ENCODE measurements at regions not wholly inside any gene's neighbourhood (a gene's known extent, or its start where the extent isn't known, plus 50 kb on each side); places are given as distances from the start of the nearest gene placed in this dataset.
"Not testable (repeated sequence)": the region's sequence is repeated elsewhere in the genome, so short reads cannot be mapped to it uniquely, and the experiment has no call there.

DNA sequence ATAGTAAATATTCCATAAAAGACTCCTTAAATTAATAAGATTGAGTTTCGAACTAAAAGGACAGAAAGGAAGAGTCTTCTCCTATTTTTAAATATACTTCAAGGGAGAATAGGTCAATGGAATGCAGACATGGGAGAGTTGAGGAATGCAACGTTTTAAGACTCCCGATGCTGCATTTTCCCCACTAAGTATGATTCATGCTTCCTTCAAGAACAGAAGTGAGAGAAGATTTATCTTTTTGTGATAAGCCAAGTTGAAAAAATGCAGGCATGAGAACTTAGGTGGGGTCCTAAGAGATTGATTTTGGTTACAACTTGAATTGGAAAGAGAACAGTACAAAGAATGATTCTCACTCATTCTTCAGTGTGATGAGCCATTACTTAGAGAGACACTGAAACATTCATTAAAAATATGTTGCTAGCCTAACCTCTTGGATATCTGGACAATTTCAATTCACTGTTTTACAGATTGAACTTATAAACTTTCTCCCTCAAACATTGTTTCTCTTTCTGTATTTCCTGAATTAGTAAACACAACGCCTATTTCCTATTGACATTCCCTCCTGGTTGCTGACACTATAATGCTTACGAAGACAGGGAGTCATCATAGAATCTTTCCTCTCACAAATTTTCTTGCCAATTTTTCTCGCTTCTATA lies 1666.1 kb upstream of the WWC1 start:
- no peak for DNase-seq (ENCODE audit: low spot score)

DNA sequence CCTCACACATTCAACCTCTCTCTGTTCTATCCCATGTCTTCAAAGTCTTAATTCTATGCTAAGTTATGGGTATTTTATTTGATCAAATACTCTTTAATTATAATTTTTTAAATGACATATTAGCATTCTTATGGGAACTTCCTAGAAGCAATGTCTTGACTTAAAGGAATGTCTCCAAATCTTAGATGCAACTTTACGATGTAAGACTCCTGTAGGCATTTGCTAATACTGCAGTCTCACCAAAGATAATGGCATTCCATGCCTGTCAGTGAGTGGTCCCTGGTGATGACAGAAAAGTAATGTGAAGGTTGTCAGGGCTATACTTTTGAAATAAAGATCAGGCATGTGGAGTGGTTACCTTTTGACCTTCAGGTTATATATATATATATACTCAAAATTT lies 1654.2 kb upstream of the WWC1 start:
- DNase-seq (ENCODE audit: low spot score), result no peak

DNA sequence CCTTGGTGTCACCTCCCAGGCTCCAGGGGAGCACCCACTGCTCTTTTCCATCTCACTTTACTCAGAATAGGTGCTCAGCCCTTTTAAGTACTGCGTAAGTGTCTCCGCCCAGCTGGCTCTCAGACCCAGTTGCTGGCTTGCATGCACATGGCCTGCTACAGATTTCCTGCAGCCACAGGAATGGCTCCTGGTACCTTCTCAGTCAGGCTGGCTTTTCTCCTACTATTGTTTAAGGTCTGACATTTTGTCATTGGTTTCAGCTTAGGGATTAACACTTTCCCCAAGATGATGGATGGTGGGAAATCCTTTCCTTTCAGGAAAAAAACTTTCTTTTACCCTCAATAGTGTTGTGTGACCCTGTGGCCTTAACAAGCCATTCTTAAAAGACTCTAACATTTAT lies 1652.3 kb upstream of the WWC1 start:
- DNase-seq (ENCODE audit: low spot score), result no peak

DNA sequence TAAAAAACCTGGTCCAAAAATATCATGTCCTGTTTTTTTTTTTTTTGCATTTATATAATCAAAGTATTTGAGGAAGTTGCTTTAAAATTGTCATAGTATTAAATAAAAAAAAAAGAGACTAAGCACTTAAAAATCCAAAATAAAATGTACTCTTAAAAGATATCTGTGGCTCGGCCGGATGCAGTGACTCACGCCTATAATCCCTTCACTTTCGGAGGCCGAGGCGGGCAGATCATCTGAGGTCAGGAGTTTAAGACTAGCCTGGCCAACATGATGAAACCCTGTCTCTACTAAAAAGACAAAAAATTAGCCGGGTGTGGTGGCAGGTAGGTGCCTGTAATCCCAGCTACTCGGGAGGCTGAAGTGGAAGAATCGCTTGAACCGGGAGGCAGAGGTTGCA lies 1651.3 kb upstream of the WWC1 start:
- not testable (repeated sequence) for DNase-seq (ENCODE audit: low spot score)

DNA sequence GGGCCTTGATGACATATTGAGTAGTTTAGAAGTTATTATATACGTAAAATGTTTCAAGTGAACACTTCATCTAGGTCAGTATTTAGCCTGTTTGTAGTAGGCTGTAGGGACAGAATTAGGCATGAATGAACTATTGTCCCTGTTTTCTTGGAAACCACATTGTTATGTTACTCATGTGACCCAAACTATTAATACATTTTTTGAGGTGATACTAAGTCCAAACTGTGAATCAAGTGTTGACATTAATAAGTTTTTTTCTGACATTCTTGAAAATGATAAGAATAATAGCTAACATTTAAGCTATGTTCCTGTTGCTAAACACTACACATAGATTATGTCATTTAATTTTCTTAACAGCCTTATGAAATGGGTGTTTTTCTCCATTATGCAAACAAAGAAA lies 1642.7 kb upstream of the WWC1 start:
- DNase-seq (ENCODE audit: low spot score), result no peak

DNA sequence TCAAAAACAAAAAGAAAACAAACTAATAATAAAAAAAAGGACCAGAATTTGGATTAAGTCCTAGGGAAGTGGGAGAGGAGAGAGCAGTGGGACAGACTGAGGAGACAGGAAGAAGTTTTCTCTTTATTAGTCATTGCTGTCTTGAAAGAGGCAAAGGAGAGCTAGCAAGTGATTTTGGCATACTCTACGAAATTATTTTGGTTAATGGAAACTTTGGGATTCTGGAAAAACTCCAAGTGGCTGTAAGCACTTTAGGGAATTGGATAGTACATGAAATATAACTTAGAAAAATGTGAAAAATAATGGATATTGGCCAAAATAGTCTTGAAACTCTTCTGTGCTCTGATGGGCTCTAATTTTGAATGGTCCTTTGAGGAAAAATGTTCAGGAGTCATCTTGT lies 1641.8 kb upstream of the WWC1 start:
- no peak for DNase-seq (ENCODE audit: low spot score)

DNA sequence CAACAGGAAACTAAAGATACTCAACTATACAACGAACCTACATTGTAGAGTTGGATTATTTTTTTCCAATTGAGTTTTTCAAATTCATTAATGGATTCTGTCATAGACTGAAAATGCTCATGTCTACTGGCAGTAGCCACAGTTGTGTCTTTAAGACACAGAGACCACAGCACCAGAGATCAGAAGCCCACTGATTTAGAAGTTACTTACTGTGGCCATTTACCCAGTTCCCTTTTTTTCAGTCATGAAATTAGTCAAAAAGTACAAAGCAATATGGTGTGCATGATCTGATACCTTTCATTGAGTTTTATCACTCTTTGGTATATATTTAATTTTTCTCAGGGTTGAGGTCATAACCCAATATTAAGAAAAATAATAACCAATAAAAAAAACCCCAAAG lies 1640.2 kb upstream of the WWC1 start:
- no peak for DNase-seq (ENCODE audit: low spot score)

DNA sequence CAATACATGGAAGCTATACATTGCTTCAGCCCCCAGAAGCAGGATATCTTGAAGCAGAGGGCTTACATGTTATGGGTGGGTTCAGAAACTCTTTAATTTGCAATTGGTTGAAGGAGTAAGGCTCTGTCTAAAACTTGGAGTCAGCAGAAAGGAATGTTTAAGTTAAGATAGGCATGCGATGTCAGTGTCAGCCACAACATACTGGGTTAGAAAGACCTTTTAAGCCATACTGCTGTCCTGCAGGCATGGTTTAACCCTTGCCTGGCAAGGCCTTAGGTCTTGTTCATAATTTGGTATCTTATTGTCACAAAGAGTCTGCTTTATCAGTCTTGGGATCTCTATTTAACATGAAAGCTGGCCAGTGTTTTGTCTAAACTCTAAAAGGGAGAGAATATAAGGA lies 1619.6 kb upstream of the WWC1 start:
- DNase-seq (ENCODE audit: low spot score), result no peak

DNA sequence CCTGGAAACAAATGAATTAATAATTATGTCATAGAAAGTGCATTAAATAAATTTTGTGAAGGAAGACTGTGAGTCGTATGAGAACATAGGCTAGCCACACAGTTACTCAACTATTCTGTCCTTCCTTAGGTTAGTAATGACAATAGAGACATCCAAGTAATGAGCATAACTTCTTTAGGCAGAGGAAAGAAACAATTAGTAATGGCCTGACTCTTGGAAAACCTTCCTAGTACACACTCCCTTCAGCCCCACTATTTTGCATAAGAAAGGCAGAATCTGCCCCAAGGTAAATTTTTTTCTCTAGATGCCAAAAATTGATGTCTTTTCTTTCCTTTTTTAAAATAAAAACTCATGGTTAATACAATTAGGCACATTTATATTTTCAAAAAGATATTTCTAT lies 1619.0 kb upstream of the WWC1 start:
- DNase-seq (ENCODE audit: low spot score), result no peak

DNA sequence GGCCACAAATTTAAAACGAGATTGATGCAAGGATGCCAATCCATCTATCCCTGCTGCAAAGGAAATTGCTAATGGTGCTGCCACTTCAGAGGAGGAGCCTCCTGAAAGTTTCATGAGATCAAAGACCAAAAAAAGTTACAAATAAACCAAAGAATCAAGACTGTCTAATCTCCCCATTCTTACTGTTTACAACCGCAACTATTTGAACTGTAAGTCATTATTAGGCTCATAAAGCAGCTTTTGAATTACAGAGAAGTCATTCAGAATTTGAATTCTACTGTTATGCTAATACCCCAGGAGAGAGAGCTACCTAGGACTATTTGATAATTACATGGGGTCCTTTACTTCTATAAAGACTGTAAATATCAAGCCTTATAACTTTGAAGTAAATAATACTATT lies 1613.6 kb upstream of the WWC1 start:
- no peak for DNase-seq (ENCODE audit: low spot score)

DNA sequence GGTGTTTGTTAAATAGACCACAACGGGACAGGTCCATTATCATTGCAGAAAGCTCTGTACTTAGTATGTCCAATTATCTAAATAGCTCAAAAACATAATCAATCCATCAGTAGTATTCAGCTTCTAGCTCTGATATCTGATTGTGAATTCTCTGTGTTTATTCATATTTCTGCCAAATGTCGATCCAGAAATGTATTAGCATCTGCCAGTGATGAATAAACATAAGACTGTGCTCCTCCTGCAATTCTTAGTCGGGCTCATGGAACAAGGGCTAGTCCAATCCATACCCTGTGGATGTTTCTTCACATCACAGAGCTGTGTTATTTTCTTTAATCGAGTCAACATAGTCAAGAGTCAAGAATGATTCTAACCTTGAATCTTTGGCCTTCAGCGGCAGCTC lies 1612.1 kb upstream of the WWC1 start:
- no peak for DNase-seq (ENCODE audit: low spot score)

DNA sequence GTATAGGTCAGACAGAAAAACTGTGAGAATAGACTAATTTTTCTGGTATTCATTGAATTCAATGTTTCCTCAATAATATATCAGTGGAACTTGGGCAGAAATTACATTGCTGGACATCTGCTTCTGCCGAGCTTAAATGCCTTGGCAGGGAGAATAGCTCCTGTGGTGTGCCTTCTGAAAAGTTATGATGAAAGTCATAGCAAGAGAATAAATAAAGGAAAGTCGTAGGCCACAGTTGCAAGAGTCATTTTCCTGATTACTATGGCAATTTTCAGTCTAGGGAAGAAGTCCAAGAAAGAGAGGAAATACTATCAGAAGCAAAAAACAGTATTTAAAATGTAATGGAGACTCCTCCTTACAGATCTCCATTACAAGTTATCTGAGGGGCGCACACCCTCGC lies 1596.1 kb upstream of the WWC1 start:
- DNase-seq (ENCODE audit: low spot score), result no peak

DNA sequence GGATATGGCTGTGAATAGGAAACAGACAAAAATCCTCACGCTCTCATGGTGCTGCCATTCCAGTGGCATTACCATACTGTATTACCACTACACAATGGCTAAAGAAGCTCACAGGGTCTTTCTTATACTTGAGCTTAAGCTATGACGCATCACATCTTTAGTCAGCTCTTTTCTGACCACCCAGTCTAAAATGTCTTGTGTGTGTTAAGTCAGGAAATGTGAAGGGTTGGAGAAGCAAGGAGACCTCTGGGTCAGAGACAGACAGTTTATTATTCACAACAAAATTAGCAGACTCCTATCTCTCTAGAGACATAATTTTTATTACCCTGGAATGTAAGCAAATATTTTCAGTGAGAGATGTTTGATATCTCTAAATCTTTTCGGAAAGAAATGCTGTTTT lies 1583.2 kb upstream of the WWC1 start:
- DNase-seq (ENCODE audit: low spot score), result no peak

DNA sequence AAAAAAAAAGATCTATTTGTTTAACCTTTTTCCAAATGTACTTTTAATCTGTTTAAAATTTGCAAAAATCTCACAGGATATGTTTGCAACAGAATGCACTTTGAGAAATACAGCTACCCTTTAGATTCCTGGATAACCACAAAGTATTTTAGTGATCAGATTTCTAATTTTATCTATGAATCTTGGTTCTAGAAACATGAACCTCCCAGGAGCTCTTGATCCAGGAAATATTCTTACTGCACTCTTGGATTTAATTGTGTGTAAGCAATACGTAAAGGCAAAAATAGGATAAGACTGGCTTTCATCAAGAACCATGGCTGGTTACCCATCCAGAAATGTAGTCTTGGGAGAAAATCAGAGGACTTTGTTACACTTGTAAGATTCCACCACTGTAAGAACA lies 1581.8 kb upstream of the WWC1 start:
- no peak for DNase-seq (ENCODE audit: low spot score)

DNA sequence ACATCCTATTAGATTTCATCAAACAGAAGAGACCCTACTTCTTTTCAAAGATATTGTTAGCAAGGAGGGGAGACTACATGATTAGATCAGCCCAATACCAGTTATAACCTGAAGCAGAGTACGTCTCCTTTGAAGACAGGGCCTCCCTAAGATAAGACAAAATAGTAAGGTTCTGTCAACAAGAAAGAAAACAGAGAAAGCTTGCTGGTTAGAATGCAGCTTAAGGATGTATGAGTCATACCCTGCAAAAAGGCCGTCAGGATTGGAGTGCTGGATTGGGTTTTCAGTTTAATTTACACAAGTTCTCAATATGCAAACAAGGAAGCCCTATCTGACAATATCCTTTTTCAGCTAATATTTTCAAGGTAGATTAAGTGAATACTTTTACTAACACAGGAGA lies 1581.2 kb upstream of the WWC1 start:
- no peak for DNase-seq (ENCODE audit: low spot score)

DNA sequence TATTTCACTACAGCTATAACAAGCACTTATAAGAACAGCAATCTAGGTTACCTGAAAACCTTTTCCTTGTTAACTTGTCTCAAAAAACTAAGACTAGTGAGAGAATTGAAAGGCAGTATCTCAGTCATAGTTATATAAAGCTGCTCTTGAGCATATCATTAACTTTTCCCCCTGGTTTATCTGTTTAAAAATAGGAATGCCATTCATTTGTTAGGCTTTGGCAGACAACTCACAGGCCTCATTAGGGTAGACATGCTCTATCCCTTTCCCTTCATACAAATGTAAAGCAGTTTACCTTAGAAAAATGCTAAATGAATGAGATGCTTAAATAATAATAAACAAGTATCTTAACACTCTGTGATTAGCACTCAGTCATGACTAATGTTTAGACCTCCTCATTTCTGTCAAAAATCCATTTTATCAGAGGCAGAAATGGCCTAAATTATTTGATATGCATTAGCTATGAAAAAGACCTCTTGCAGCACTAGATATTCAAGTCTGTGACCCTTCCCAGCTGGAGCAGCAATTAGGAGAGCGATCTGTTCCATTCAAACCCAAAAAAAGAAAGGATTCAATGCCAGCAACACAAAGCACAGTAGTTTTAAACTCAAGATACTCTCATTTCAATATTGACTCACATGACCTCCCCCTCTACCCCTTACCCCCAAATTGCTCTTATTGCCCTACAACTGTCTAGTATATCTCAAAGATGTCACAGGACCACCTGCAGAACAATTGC lies 1578.8 kb upstream of the WWC1 start:
- DNase-seq (ENCODE audit: low spot score), result no peak

DNA sequence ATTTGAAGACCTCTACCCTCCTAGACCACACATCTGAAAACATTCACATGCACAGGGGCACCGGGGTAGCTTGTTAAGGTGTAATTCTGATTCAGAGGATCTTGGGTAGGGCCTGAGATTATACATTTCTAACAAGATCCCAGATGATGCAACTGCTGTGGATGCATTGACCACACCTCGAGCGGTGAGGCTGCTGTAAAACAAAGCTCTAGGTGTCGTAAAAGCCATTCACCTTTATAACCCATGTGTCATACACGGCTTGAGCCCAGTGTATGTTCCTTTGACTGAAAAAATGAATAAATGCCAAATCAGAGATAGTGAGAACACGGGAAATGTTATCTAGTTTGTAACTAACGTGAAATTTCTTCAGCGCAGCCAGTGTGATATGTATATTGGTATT lies 1578.2 kb upstream of the WWC1 start:
- DNase-seq (ENCODE audit: low spot score), result no peak

DNA sequence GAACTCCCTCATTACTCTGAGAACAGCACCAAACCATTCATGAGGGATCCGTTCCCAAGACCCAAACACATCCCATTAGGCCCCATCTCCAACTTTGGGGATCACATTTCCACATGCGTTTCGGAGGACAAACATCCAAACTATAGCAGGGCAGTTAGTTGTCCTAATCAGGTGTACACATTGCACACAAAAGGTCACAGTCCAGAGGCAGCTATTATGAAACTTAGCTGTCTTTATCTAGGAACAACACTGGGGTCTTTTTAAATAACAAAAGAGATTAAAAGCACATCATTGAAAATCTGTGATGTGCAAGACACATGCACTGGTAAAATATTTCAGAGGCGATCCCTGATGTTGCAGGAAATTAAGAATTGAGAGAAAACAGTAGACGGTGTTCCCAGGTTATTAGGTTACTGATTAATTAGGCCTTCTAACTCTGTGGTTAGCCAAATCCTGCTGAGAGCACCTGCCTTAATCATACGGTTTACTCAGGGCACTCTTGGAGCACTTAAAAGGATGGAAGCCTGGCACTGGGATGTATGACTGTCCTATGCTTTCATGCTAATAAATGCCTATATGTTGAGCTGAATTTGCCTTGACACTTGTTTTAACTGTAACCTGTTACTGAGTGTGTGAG lies 1574.5 kb upstream of the WWC1 start:
- DNase-seq (ENCODE audit: low spot score), result no peak

DNA sequence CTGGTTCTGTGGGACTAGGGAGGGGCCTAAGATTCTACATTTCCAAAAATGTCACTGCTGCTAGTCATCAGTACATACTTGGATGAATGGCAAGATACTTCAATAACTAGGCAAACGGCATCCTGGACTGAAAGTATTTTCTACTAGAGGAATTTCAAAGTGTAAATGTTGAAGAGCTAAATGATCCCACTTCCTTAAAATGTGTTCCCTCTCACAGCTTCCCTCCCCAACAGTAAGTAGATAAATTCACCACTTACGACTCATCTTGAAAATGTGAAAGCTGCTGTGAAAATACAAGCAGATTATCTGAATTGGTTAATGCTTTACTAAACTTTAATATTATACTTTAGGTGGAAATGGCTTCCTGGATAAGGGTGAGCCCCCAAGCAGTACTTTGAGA lies 1571.5 kb upstream of the WWC1 start:
- DNase-seq (ENCODE audit: low spot score), result no peak

DNA sequence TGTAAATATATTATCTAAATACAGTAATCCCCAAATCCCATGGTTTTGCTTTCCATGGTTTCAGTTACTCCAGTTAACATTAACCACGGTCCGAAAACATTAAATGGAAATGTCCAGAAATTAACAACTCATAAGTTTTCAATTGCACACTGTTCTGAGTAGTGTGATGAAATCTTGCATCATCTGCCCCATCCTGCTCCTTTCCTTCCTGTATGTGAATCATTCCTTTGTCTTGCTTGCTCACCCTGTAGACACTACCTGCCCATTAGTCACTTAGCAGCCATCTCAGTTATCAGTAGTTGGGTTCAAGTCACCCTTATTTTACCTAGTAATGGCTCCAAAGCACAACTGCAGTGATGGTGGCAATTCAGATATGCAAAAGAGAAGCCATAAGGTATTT lies 1568.5 kb upstream of the WWC1 start:
- no peak for DNase-seq (ENCODE audit: low spot score)

DNA sequence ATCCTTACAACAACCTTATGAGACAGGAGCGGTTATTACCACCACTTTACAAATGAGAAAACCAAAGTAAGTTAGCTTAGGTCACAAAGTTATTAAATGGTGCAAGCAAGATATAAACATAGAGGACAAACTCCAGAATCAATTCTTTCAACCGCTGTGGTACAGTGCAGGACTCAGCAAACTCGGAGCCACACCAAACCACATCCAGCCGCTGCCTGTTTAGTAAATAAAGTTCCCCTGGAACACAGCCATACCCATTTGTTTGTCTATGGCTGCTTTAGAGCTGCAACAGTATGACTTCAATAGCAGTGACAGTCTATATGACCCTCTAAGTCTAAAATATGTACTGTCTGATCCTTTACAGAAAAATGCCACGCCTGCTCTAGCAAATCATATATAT lies 1567.2 kb upstream of the WWC1 start:
- no peak for DNase-seq (ENCODE audit: low spot score)

DNA sequence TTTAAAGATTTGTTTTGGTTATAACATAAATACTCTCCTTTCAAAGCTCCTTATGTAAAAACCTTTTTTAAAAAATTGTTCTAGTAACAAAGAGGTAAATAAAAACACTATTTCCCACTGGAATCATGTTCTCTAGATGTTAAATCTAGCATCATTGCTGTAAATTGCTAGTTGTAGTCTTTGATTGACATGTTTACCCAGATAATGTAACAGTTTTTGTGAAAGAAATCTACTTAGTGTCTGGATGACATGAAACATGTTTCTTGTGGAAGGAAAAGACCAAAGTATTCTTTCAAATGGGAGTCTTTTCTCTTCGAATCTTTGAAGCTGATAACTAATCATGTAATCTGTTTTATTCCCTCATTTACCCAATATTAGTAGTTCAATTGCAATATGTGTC lies 1565.9 kb upstream of the WWC1 start:
- no peak for DNase-seq (ENCODE audit: low spot score)

DNA sequence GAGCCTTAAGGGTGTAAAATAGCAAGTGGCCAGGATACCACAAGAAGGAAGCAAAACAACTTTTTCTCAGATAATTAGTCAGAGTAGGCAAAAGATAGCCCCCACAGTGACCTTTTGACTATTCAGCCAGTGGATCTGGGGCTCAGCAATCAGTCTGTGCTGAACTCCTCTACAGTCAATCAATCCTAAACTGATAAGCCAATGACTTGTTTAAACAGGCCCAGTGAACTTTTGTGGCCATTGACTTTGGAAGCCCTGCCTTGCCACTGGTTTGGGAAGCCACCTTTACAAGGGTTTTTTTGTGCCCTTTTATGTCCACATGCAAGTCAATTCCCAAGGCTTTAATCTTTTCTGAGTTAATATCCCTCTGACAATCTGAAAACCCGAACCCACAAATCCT lies 1565.0 kb upstream of the WWC1 start:
- DNase-seq (ENCODE audit: low spot score), result no peak

DNA sequence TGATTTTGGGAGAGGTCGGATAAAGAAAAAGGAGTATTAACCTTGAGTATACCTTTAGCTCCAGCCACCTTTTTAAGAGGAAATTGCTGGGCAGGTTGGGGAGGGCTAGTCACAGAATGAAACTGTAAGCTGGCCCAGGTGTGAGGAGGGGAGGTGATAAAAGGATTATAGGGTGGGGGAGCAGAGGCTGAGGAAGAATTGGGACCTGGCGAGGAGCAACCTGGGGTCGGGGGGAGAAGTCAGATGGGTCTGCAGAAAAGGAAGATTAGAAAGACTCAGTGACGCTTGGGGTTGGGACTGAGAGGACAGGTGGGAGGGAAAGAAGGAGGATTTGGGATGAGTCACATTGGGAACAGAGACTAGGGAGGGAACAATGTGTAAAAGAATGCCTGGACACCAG lies 1548.5 kb upstream of the WWC1 start:
- DNase-seq (ENCODE audit: low spot score), result not testable (repeated sequence)

Data from CD4-positive, alpha-beta T cell treated with Interleukin-2 at 100 ng/mL for 4 hours (primary cell).